Sigmoid colon (tissue), 4 donors: ENCODE measurements at regions not wholly inside any gene's neighbourhood (a gene's known extent, or its start where the extent isn't known, plus 50 kb on each side); places are given as distances from the start of the nearest gene placed in this dataset.

Source experiments
- EP300 ChIP-seq, 4 donors: sonication (generic); formaldehyde crosslinking; IDR thresholded peaks; one replicate each; pipeline ENCODE4 v1.6.1; 2017; ENCODE audit warnings: antibody characterized with exemption in 4 of 4
- POLR2A ChIP-seq, 2 donors: fragments of 450-650 bp; IDR thresholded peaks; one replicate each; pipeline ENCODE4 v1.6.1; 2016; ENCODE audit warnings: antibody characterized with exemption in 2 of 2, mild to moderate bottlenecking in 2 of 2, moderate library complexity in 2 of 2
- POLR2AphosphoS5 ChIP-seq, 4 donors: sonication (generic); formaldehyde crosslinking; IDR thresholded peaks; one replicate each; pipeline ENCODE4 v1.6.1; 2017; ENCODE audit warnings: antibody characterized with exemption in 4 of 4
- TF ChIP-seq, protein P1 (sequence below), 4 experiments: fragments of 450-650 bp in 3 of 4; fragments of 200-600 bp in 1 of 4; IDR thresholded peaks; one replicate each; pipeline ENCODE4 v1.5.1; 2016 to 2019; ENCODE audit warnings: antibody characterized with exemption in 4 of 4, mild to moderate bottlenecking in 3 of 4, moderate library complexity in 2 of 4

DNA sequence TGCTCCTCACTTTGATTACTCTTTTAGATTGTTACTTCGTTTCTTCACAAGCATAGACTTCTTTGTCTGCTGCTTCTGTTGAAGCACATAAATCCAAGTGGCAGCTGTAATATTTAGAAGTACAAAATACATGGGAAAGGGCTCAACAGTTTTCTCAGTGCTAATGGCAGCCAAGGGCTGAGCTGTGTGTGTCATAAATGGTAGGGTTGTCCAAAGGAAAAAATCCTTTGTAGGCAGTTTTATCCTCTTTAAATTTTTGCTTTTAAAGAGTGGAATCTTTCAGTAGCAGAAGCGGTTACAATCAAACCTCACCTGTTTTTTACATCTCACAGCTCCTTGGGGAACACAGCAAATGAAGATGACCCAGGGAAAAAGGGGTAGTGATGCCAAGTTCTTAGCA, 650.8 kb downstream of the PLPP3 start:
- TF ChIP-seq, protein P1, sequence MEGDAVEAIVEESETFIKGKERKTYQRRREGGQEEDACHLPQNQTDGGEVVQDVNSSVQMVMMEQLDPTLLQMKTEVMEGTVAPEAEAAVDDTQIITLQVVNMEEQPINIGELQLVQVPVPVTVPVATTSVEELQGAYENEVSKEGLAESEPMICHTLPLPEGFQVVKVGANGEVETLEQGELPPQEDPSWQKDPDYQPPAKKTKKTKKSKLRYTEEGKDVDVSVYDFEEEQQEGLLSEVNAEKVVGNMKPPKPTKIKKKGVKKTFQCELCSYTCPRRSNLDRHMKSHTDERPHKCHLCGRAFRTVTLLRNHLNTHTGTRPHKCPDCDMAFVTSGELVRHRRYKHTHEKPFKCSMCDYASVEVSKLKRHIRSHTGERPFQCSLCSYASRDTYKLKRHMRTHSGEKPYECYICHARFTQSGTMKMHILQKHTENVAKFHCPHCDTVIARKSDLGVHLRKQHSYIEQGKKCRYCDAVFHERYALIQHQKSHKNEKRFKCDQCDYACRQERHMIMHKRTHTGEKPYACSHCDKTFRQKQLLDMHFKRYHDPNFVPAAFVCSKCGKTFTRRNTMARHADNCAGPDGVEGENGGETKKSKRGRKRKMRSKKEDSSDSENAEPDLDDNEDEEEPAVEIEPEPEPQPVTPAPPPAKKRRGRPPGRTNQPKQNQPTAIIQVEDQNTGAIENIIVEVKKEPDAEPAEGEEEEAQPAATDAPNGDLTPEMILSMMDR (IDR thresholded peaks at IDR 0.05) = no peak
- TF ChIP-seq POLR2A (IDR thresholded peaks at IDR 0.05) = no peak
- no peak for TF ChIP-seq EP300 (IDR thresholded peaks at IDR 0.05)
- TF ChIP-seq POLR2AphosphoS5 (IDR thresholded peaks at IDR 0.05) = no peak
